Mesothelial cell of epicardium (in vitro differentiated cells): ENCODE measurements at regions not wholly inside any gene's neighbourhood (a gene's known extent, or its start where the extent isn't known, plus 50 kb on each side); places are given as distances from the start of the nearest gene placed in this dataset.
"Not testable (repeated sequence)": the region's sequence is repeated elsewhere in the genome, so short reads cannot be mapped to it uniquely, and the experiment has no call there.

ENCODE experiments used
- DNase-seq, 2 experiments: peaks; one replicate each; pipeline ENCODE4 v3.0.0; 2021; ENCODE audit warnings: low spot score in 2 of 2; ENCODE audit not compliant: unreplicated experiment in 2 of 2
- H3K27ac Mint-ChIP-seq: 2 replicates; pipeline ENCODE4 v1.8.0; 2021; ENCODE audit warnings: mixed read lengths
- H3K27me3 Mint-ChIP-seq: 2 replicates; pipeline ENCODE4 v1.8.0; 2021; ENCODE audit warnings: low read depth, mixed read lengths
- H3K36me3 Mint-ChIP-seq: 2 replicates; pipeline ENCODE4 v1.8.0; 2021; ENCODE audit warnings: mixed read lengths
- H3K4me1 Mint-ChIP-seq: 2 replicates; pipeline ENCODE4 v1.8.0; 2021; ENCODE audit warnings: mixed read lengths
- H3K4me3 Mint-ChIP-seq: 2 replicates; pipeline ENCODE4 v1.8.0; 2021; ENCODE audit warnings: mild to moderate bottlenecking, moderate library complexity, mixed read lengths
- H3K9me3 Mint-ChIP-seq: 2 replicates; pipeline ENCODE4 v1.8.0; 2021; ENCODE audit warnings: mixed read lengths
- CTCF ChIP-seq: fragments of 200-600 bp; sonication (generic); IDR thresholded peaks from one replicate; pipeline ENCODE4 v1.5.0; 2021; ENCODE audit warnings: antibody characterized with exemption; ENCODE audit not compliant: unreplicated experiment

GRCh38 chr6:29227235-29227634 is 56.5 kb downstream of the OR2J2 start:
- no peak for TF ChIP-seq CTCF
- H3K4me1 Mint-ChIP-seq = no peaks in the 10 kb centered on the region
- no peaks in the 10 kb centered on the region for H3K36me3 Mint-ChIP-seq
- DNase-seq = no peak
- H3K9me3 Mint-ChIP-seq = no peaks in the 10 kb centered on the region
- no peak overlapping the region for H3K4me3 Mint-ChIP-seq
- peaks cover 55% of the 10 kb centered on the region for H3K27me3 Mint-ChIP-seq
- no peak overlapping the region for H3K27ac Mint-ChIP-seq

- no peaks in the 10 kb centered on the region for H3K9me3 Mint-ChIP-seq
- H3K36me3 Mint-ChIP-seq = no peaks in the 10 kb centered on the region
- no peak for TF ChIP-seq CTCF
- no peak for DNase-seq
- H3K4me1 Mint-ChIP-seq = no peaks in the 10 kb centered on the region
- H3K4me3 Mint-ChIP-seq = no peak overlapping the region
- H3K27me3 Mint-ChIP-seq = peaks cover 32% of the 10 kb centered on the region
- H3K27ac Mint-ChIP-seq = no peak overlapping the region
Measured at GRCh38 chr6:29230666-29231065, 60.0 kb downstream of the OR2J2 start.

- H3K4me1 Mint-ChIP-seq = no peaks in the 10 kb centered on the region
- no peak for TF ChIP-seq CTCF
Measured at GRCh38 chr6:29232725-29233124, 62.0 kb downstream of the OR2J2 start.

GRCh38 chr6:29236060-29236459 is 65.4 kb downstream of the OR2J2 start:
- Mint-ChIP-seq H3K27me3 (peaks cover 4% of the 10 kb centered on the region), H3K4me1 (no peaks in the 10 kb centered on the region), H3K36me3 (no peaks in the 10 kb centered on the region), H3K4me3 (no peak overlapping the region), H3K27ac (no peak overlapping the region), H3K9me3 (peaks cover 21% of the 10 kb centered on the region)
- no peak for TF ChIP-seq CTCF
- DNase-seq = no peak

More at GRCh38 chr6:29232725-29233124, 62.0 kb downstream of the OR2J2 start:
- H3K4me3 Mint-ChIP-seq = no peak overlapping the region
- no peaks in the 10 kb centered on the region for H3K36me3 Mint-ChIP-seq
- H3K9me3 Mint-ChIP-seq = peaks cover 2% of the 10 kb centered on the region
- no peak for DNase-seq
- no peak overlapping the region for H3K27ac Mint-ChIP-seq
- H3K27me3 Mint-ChIP-seq = peaks cover 16% of the 10 kb centered on the region

GRCh38 chr6:29236634-29237033 is 64.9 kb upstream of the OR14J1 start:
- TF ChIP-seq CTCF = no peak
- H3K4me1 Mint-ChIP-seq = no peaks in the 10 kb centered on the region
- DNase-seq = no peak
- H3K27ac Mint-ChIP-seq = no peak overlapping the region
- H3K9me3 Mint-ChIP-seq = peaks cover 24% of the 10 kb centered on the region
- no peaks in the 10 kb centered on the region for H3K36me3 Mint-ChIP-seq
- peaks cover 4% of the 10 kb centered on the region for H3K27me3 Mint-ChIP-seq
- no peak overlapping the region for H3K4me3 Mint-ChIP-seq

- H3K4me3 Mint-ChIP-seq, DNase-seq, H3K36me3 Mint-ChIP-seq, H3K4me1 Mint-ChIP-seq, H3K27ac Mint-ChIP-seq, H3K27me3 Mint-ChIP-seq: not testable (repeated sequence)
- peaks cover 59% of the 10 kb centered on the region for H3K9me3 Mint-ChIP-seq
Measured at GRCh38 chr6:29243044-29243443, 58.5 kb upstream of the OR14J1 start.
